ENCODE measurements at regions not wholly inside any gene's neighbourhood (a gene's known extent, or its start where the extent isn't known, plus 50 kb on each side); places are given as distances from the start of the nearest gene placed in this dataset.

DNA sequence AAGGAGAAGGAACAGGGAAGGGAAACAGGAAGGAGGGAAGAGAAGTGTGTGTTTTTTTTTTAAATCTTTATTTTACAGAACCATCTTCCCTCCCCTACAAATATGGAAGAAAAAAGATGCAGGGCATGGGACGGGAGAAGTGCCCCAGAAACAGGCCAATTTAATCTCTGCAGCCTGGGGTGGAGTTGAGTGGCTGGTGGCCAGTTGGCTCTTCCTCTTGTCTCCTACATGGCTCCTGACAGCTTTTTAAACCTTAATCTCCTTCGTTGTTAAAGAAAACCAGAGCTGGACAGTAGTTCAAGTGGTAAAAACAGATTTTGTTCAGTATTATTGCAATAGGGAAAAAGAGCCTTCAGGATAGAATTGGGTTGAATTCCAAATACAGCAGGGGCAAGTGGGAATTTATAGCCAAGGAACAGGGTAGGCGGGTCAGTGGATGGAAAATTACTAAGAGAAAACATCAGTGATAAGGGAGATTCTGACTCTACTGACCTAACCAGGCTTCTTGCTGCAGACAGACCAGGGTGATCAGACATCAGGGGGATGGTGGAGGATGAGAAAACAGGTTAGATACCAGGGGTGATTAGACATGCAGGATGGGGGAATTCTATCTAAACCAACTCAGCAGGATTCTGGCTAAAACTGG lies 125.1 kb upstream of the CLINT1 start:
- no peak for TF ChIP-seq CTCF (IDR thresholded peaks at IDR 0.05)
- no peak for TF ChIP-seq POLR2A (IDR thresholded peaks at IDR 0.05; ENCODE audit: low read depth)
- TF ChIP-seq POLR2AphosphoS5 (IDR thresholded peaks at IDR 0.05), result no peak

Data from esophagus muscularis mucosa (tissue), 3 donors.